ENCODE measurements at regions not wholly inside any gene's neighbourhood (a gene's known extent, or its start where the extent isn't known, plus 50 kb on each side); places are given as distances from the start of the nearest gene placed in this dataset.

DNA sequence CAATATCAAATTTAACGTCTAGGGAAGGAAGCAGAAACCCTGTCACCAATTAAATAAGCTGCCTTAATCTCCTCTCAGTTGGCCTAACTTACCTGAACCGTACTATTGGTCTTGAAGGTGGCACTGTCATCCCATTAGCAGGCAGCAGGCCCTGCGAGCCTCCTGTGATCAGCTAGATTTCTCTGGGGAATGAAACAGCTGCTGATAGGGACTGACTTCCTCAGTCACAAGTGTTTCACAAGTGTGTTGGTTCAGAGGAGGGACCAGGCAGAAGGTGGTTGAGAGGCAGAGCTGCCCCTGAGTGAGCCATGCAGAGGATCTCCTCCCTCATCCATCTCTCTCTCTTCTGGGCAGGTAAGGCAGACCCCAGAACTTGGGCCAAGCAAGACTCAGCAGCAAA is 166.8 kb downstream of the DAD1 start:
- no peak for DNase-seq (ENCODE audit: low read depth in 3 of 3, low spot score in 2 of 3)

- DNase-seq (ENCODE audit: low read depth in 3 of 3, low spot score in 2 of 3), result no peak
These were observed 168.3 kb downstream of the DAD1 start for GRCh38 chr14:22420598-22421186.

DNA sequence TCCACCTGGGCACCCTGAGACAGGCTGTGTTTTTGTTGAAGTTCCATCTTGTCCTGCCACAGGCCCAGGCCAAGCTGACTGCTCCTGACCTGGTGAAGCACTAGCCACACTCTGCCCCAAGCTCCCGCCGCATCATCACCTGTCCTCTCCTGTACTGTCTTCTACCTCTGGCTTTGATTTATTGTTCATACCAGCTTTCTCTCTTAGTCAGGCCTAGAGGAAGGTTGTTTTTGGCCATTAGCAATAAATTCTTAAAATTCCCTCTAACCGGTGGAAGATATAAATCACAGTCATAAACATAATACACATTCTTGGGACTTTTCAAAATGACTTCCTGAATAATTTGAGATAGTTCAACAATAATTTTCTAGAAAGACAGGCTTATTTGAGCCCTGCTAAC is 169.4 kb downstream of the DAD1 start:
- DNase-seq (ENCODE audit: low read depth in 3 of 3, low spot score in 2 of 3), result no peak

DNA sequence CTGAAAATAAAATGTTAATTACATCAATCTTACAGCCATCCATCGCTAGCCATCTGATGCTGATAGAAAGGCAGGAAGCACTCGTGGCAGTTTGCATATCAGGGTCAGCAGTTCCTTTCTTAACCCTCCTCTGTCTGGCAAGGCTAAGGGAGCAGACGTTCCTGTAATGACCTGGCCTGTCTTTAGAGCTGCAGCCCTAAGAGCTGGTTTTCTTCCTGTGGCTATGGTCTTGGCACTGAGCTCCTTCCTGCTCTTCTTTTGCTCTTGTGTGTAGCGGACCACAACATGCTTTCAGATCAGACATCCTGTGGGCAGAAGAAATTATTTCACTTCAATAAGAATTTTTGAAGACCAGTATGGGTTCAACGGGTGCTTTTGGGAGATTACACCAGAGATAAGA is 170.4 kb downstream of the DAD1 start:
- DNase-seq (ENCODE audit: low read depth in 3 of 3, low spot score in 2 of 3), result no peak

DNA sequence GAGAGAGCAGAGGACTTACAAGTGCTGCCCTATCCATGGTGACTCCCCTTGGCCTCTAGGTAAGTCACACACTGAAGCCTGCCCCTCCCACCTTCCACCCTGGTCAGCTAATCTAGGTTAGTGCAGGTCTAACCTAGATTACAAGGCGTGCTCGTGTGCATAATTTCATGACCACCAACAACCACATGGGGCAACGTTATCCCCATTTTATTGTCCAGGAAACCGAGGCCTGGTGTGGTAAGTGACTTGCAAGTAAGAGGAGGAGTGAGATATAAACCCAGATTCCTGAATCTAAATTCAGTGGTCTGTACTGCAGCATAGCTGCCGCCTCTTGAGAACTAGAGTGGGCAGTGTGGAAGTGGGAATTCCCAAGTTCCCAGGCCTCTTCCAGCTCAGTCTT is 171.1 kb downstream of the DAD1 start:
- DNase-seq (ENCODE audit: low read depth in 3 of 3, low spot score in 2 of 3), result no peak

- DNase-seq (ENCODE audit: low read depth in 3 of 3, low spot score in 2 of 3), result no peak
These were observed 172.8 kb downstream of the DAD1 start for GRCh38 chr14:22416193-22416592.

- no peak for DNase-seq (ENCODE audit: low read depth in 3 of 3, low spot score in 2 of 3)
These were observed 173.4 kb downstream of the DAD1 start for GRCh38 chr14:22415605-22415959.

DNA sequence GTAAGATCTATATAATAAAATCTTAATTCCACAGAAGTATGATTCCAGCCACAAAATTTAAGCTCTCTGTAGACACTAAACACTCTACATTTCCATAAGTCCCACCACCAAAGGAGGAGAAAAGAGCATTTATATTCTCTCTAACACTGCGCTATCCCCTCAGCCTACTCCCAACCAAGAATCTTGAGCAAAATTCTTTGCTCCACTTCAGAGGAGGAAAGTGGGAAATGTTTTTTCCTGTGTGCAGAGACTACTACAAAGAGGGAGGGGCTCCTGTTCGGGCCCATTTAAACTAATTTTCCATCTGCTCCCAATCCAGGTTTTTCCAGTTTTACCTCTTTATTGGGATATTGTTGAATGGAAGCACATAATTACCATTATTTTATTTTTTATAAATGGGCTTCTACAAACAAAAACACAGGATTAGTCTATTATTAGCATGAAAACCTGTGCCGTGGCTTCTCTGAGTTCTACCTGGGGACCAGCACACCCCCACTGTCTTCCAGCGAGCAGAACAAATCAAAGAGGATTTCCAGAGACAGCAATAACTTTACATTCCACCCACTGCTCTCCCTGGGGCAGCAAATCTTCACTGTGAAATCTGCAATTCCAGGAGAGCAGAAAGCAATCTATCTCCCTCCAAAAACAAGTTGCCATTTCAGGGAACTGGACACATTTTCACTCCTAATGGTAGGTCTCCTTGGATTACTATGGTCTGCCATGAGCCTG is 174.0 kb downstream of the DAD1 start:
- DNase-seq (ENCODE audit: low read depth in 3 of 3, low spot score in 2 of 3), result no peak

DNA sequence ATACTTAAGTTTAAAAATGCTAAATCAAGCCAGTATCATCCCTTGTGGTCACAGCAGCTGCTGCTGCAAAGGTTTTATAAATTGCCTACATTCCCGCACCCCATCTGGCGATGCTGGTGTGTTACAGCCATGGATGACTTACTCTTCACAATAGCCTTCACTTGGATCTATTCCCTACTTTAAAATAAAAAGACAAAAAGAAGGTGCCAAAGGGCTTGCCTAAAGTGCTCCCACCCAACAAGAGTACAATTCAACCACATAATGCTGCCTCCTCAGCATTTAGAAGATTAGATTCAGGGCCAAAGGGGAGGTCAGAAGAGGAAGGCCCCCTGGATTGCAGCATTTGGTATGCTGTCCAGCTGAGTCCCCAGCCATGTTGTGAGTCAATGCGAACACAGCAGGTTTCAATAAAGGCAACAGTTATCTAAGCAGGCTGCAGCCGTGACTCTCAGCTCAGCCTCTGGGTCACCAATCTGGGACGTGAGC is 176.1 kb downstream of the DAD1 start:
- no peak for DNase-seq (ENCODE audit: low read depth in 3 of 3, low spot score in 2 of 3)

DNA sequence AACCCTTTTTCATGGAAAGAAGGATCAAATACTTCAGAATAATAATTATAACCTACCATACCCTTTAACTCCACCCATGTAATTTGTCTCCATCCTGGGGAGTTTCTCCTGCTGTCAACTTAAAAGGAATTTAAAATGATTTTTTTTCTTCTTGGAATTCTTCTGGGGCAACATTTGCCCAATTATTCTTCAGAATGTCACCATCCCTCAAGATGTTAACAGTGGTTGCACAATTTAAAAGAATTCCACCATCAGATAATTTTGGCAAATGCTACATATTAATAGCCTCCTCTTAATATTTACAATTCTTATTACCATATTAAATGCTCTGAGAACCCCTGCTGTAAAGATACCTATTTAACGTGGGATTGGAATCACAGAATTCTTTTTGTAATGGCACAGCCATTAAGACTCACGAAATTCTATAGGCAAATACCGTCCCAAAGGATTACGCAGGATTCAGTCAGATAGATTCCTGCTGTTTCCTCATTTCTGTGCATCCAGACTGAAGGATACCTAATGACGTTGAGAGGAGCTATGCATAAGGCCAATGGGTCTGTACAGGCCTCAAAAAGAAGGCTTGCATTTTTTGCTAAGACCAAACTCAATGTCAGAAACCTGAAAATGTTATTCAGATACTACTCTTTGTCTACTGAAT is 177.5 kb downstream of the DAD1 start:
- DNase-seq (ENCODE audit: low read depth in 3 of 3, low spot score in 2 of 3), result no peak

- DNase-seq (ENCODE audit: low read depth in 3 of 3, low spot score in 2 of 3), result no peak
These were observed 178.5 kb downstream of the DAD1 start for GRCh38 chr14:22410497-22410896.

- DNase-seq (ENCODE audit: low read depth in 3 of 3, low spot score in 2 of 3), result no peak
These were observed 180.0 kb downstream of the DAD1 start for GRCh38 chr14:22409006-22409405.

DNA sequence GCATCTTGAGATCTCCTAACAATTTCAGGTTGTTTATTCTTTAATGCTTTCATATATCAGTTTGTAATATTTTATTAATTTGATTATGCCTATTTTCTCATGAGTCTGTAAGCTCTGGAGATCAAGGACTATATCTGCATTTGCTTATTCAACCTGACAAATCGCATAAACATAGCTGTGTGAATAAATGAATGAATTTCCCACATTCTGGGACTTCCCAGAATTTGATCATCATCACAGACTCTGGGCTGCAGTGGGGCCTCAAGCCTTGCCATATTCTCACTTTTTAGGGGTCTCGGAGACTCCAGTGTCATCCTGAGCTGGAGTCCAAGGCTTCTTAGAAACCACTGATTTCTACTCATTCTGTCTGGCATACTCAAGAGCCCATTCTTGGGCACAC is 180.5 kb downstream of the DAD1 start:
- DNase-seq (ENCODE audit: low read depth in 3 of 3, low spot score in 2 of 3), result no peak

DNA sequence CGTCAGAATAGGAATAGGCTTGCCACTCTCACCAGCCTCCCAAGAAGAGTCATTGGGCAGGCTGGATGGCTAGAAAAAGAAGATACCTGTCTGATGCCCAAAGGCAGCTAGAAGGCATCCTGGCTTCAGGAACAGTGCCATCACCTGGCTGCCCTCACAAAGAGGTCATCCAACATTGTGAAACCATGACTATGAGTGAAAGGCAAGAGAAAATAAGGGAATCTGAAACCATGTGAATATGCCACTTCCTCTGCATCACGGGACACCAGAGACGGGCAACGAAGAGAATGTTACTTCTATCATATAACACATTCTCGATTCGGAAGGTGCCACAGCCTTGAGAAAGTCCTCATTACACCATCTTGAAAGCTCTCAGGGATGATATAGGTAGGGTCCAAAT is 182.0 kb downstream of the DAD1 start:
- DNase-seq (ENCODE audit: low read depth in 3 of 3, low spot score in 2 of 3), result no peak

- DNase-seq (ENCODE audit: low read depth in 3 of 3, low spot score in 2 of 3), result no peak
These were observed 183.8 kb downstream of the DAD1 start for GRCh38 chr14:22405201-22405600.

DNA sequence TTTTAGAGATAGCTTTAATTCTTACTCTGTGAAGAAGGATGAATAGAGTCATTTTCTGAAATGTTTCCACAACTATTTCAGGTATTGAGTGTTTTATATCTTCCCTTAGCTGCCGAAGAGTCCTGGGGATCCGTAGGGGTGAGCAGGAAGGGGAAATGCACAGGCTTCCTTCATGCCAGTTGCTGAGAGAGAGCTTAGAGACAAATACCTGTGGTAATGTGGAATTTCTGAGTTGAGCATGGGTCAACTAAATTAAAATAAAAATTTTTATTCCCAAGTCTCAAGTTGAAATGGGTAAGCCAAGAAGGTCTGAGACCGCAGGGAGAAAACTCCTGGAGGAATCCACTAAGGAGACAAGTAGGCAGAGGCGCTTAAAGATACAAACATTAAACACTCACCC is 185.7 kb downstream of the DAD1 start:
- no peak for DNase-seq (ENCODE audit: low read depth in 3 of 3, low spot score in 2 of 3)

GRCh38 chr14:22400655-22401259 is 188.3 kb downstream of the DAD1 start:
- no peak for DNase-seq (ENCODE audit: low read depth in 3 of 3, low spot score in 2 of 3)

GRCh38 chr14:22399776-22400175 is 189.2 kb downstream of the DAD1 start:
- DNase-seq (ENCODE audit: low read depth in 3 of 3, low spot score in 2 of 3), result no peak

- DNase-seq (ENCODE audit: low read depth in 3 of 3, low spot score in 2 of 3), result no peak
These were observed 191.7 kb downstream of the DAD1 start for GRCh38 chr14:22397221-22397737.

DNA sequence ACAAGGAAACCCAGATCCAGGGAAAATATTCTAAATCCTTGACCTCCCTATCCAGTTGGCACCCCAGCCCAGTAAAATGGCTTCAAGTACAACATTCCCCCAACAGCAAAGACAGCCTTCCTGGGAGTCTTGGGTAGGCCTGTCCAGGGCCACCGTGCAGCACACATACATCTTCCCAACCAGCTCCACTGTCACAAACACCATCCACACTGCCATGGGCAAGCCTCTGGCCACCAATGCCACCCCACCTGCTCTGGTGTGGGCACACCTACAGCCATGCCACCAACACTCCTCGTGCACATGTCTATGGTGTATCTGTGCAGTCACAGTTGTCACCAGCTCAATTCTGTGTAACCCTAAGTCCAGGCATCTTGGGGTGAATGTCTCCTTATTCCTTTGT is 193.2 kb downstream of the DAD1 start:
- no peak for DNase-seq (ENCODE audit: low read depth in 3 of 3, low spot score in 2 of 3)

DNA sequence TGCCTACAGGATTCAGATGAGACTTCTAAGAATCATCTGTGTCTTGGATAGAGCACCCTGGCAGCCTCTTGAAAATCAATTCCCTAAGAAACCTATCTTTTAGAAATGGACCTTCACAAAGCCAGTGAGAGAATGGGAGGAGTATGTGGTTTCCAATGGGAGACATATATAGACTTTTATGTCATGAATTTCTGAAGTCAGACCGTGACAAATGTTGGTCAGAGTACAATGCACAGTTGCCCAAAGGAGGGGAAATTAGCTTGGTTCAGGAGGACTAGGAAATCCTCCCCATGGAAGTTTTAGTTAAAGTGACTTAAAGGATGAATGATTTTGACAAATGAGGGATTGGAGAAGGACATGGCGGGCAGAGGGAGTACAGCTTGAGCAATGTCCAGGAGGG is 194.4 kb downstream of the DAD1 start:
- DNase-seq (ENCODE audit: low read depth in 3 of 3, low spot score in 2 of 3), result no peak

GRCh38 chr14:22393796-22394195 is 195.2 kb downstream of the DAD1 start:
- DNase-seq (ENCODE audit: low read depth in 3 of 3, low spot score in 2 of 3), result no peak

All from right renal cortex interstitium (tissue), 3 donors.